ENCODE measurements at regions not wholly inside any gene's neighbourhood (a gene's known extent, or its start where the extent isn't known, plus 50 kb on each side); places are given as distances from the start of the nearest gene placed in this dataset.
"Not testable (repeated sequence)": the region's sequence is repeated elsewhere in the genome, so short reads cannot be mapped to it uniquely, and the experiment has no call there.

DNA sequence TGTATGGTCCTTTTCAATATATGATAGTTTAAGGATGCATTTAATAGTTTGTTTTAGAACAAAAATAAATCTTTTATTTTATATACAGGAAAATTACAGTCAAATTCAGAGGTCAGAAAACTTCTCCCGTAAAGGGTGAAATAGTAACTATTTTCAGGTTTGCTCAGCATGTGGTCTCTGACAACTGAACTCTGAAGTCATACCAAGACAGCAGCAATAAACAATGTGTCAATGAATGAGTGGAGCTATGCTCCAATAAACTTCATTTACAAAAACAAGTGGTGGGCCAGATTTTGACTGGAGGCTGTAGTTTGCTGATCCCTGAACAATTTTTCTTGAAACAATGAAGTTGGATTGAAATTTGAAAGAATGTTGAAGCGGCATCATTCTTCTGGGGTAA is 123.6 kb downstream of the ZNF248 start:
- H3K4me3 Mint-ChIP-seq: no peak overlapping the region
- H3K27ac Mint-ChIP-seq: no peak overlapping the region
- no peak for ATAC-seq
- peaks cover 3% of the 10 kb centered on the region for H3K9me3 Mint-ChIP-seq
- no peaks in the 10 kb centered on the region for H3K36me3 Mint-ChIP-seq
- peaks cover 21% of the 10 kb centered on the region for H3K27me3 Mint-ChIP-seq
- H3K4me1 Mint-ChIP-seq: no peaks in the 10 kb centered on the region

DNA sequence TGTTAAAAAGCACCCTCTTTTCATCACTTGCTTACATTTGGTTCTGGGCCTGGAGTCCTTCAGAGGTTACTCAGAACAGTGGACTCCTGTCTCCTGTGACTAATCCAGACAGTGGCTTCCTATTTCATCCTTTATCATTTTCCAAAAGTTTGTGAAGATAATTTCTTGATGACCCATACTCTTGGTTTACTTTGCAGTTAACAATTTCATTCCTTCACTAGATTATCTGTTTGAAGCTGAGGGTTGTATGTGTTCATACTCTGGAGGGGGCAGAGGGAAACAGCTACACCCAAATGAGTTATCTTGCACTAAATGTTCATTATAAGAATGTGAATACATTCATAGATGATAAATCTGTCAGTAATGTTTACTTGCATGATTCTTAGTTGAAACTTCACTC is 124.7 kb downstream of the ZNF248 start:
- Mint-ChIP-seq H3K9me3 (peaks cover 3% of the 10 kb centered on the region), H3K4me3 (no peak overlapping the region), H3K27ac (no peak overlapping the region), H3K4me1 (no peaks in the 10 kb centered on the region), H3K27me3 (peaks cover 21% of the 10 kb centered on the region), H3K36me3 (no peaks in the 10 kb centered on the region)
- ATAC-seq: no peak

DNA sequence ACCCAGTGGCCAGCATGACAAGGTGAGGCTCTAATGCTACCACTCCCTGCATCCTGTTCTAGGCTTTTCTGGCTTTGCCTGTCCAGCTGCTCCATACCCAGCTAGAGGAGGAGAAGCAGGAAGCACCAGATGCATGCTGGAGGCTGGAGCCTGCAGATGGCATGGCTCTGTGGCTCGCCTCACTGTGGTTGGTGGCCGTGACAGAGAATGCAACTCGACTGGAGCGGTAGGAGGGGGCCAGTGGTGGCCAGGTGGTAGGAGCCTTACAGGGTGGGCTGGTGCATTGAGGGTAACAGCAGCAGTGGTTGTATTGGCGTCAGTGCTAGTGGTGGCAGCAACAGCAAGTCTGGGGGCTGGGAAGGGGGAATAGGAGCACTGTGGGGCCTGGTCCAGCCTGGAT is 128.6 kb downstream of the ZNF248 start:
- ATAC-seq: no peak
- Mint-ChIP-seq H3K27me3 (peaks cover 2% of the 10 kb centered on the region), H3K4me1 (no peaks in the 10 kb centered on the region), H3K9me3 (peaks cover 7% of the 10 kb centered on the region), H3K4me3 (no peak overlapping the region), H3K36me3 (no peaks in the 10 kb centered on the region), H3K27ac (no peak overlapping the region)

DNA sequence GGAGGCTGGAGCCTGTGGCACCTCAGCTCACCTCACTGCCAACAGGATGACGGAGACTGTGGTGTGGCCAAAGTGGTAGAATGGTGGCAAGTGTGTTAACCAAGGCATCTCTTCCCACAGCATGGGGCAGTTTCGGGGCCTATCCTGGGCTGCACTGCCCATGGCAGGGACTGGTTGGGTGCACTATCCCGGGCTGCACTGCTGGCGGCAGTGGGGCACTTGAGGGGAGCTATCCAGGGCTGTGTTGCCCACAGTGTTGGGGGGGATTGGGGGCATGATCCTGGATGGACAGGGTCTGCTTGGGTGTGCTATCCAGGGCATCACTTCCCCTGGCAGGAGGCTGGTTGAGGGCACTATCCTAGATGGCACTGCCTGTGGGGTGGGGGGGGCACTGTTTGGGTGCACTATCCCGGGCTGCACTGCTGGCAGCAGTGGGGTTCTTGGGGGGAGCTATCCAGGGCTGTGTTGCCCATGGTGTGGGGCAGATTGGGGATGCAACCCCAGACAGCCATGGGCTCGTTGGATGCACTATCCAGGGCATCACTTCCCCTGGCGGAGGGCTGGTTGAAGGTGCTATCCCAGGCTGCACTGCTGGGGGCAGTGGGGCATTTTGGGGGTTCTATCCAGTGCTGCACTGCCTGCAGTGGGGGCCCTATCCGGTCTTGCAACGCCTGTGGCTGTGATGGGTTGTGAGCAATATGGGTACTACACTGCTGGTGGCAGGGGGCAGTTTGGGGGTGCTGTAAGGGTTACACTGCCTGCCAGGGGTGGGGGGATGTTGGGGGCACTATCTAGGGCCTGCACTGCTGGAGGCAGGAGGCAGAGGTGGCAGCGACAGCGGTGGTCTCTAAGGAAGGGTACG is 129.7 kb downstream of the ZNF248 start:
- Mint-ChIP-seq H3K4me1 (no peaks in the 10 kb centered on the region), H3K36me3 (no peaks in the 10 kb centered on the region), H3K27me3 (no peaks in the 10 kb centered on the region), H3K4me3 (no peak overlapping the region), H3K9me3 (peaks cover 7% of the 10 kb centered on the region), H3K27ac (no peak overlapping the region)
- peak; percentile 34 for ATAC-seq

DNA sequence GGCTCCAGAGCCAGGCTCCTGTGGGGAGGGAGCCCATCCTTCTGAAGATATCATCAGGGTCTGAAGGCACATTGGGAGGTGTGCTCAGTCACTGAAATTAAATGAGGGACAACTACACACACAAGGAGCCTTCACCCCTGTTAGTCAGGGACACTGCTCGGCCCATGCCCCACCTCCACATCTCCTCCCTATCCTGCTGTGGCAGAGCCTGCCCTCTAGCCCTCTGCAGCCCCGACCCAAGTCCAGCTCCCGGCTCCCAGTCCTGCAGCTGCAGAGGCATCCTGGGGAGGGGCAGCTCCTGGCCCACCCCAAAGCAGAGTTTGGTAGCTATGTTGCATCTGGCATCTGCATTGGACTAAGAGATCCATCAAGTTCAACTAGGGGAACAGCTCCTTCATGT is 136.3 kb downstream of the ZNF248 start:
- H3K4me3 Mint-ChIP-seq: no peak overlapping the region
- no peaks in the 10 kb centered on the region for H3K36me3 Mint-ChIP-seq
- no peak for ATAC-seq
- no peaks in the 10 kb centered on the region for H3K27me3 Mint-ChIP-seq
- H3K27ac Mint-ChIP-seq: no peak overlapping the region
- H3K9me3 Mint-ChIP-seq: peaks cover 15% of the 10 kb centered on the region
- no peaks in the 10 kb centered on the region for H3K4me1 Mint-ChIP-seq

DNA sequence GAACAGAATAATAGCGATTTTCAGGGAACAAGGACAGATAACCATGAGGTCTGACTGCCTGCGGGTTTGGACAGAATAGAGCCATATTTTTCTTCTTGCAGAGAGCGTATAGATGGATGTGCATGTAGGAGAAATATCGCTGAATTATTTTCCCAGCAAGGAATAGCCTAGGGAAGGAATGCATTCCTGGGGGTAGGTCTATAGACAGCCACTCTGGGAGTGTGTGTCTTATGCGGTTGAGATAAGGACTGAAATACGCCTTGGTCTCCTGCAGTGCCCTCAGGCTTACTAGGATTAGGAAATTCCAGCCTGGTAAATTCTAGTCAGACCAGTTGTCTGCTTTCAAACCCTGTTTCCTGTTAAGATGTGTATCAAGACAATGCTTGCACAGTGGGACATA is 139.3 kb downstream of the ZNF248 start:
- not testable (repeated sequence) for H3K27me3 Mint-ChIP-seq, H3K4me3 Mint-ChIP-seq, H3K27ac Mint-ChIP-seq, H3K4me1 Mint-ChIP-seq, H3K36me3 Mint-ChIP-seq, ATAC-seq
- H3K9me3 Mint-ChIP-seq: peaks cover 13% of the 10 kb centered on the region

DNA sequence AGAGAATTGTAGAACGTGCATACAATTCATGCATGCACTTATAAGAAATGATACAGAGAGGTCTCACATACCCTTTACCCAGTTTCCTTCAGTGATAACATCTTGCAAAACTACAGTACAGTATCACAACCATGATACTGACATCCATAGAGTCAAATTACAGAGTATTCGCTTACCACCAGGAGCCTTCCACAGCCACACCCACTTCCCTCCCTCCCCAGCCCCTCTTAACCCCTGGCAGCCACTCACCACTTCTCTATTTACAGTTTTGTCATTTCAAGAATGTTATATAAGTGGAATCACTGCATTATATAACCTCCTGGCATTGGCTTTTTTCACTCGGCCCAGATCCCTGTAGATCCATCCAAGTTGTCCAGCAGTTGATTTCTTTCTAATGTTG is 143.8 kb downstream of the ZNF248 start:
- no peak for ATAC-seq

DNA sequence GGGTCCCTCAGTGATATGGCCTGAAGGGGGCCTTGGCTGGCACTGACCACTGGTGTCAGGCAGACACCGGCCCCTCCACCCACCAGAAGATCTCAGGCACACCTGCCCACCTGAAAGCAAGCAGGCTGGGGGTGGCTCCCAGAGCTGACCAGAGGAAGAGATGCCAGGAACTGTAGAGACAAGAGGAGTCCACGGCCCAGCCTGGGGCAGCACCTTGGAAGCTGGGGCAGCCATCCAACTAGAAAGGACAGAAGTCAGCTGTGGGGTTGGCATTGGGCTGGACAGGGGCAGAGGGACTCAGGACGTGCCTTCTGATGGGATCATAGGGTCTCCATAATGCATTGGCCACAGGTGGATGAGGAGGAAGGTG is 144.3 kb downstream of the ZNF248 start:
- Mint-ChIP-seq H3K9me3 (peaks cover 9% of the 10 kb centered on the region), H3K4me1 (no peaks in the 10 kb centered on the region), H3K36me3 (no peaks in the 10 kb centered on the region), H3K4me3 (no peak overlapping the region), H3K27ac (no peak overlapping the region), H3K27me3 (no peaks in the 10 kb centered on the region)
- ATAC-seq: peak; percentile 18

More for the DNA sequence above, 143.8 kb downstream of the ZNF248 start:
- Mint-ChIP-seq H3K4me3 (no peak overlapping the region), H3K27ac (no peak overlapping the region), H3K9me3 (peaks cover 9% of the 10 kb centered on the region), H3K4me1 (no peaks in the 10 kb centered on the region), H3K36me3 (no peaks in the 10 kb centered on the region), H3K27me3 (no peaks in the 10 kb centered on the region)

DNA sequence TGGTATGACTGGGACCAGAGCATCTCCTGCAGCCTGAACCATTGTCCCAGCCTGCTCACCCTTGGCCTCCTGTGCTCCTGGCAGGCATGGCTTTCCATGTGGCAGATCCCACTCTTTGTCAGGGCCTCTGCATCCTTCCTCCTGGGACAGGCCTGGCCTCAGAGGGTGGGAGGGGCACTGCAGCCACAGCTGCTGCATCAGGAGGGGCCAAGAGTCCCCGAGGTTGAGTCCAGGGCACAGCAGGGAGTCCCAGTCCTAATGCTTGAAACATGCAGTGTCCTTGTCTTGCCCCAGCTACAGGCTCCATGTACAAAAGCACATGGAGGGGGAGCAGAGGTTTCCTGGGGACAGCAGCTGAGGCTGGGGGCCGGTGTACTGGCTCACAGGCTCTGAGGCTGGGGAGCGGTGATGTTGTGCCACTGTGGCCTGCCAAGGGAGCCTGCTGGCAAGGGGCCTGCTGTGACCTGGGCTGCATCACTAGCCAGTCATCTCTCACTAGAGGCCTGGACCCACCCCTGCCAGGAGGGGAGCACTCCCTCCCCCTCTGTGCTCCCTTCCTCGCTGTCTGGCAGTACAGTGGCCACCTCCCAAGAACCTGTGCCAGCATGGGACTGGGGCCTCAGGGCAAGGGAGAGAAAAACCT is 144.8 kb downstream of the ZNF248 start:
- no peaks in the 10 kb centered on the region for H3K27me3 Mint-ChIP-seq
- H3K27ac Mint-ChIP-seq: no peak overlapping the region
- no peak overlapping the region for H3K4me3 Mint-ChIP-seq
- H3K36me3 Mint-ChIP-seq: no peaks in the 10 kb centered on the region
- ATAC-seq: peak; percentile 25
- H3K4me1 Mint-ChIP-seq: no peaks in the 10 kb centered on the region
- H3K9me3 Mint-ChIP-seq: peaks cover 6% of the 10 kb centered on the region

DNA sequence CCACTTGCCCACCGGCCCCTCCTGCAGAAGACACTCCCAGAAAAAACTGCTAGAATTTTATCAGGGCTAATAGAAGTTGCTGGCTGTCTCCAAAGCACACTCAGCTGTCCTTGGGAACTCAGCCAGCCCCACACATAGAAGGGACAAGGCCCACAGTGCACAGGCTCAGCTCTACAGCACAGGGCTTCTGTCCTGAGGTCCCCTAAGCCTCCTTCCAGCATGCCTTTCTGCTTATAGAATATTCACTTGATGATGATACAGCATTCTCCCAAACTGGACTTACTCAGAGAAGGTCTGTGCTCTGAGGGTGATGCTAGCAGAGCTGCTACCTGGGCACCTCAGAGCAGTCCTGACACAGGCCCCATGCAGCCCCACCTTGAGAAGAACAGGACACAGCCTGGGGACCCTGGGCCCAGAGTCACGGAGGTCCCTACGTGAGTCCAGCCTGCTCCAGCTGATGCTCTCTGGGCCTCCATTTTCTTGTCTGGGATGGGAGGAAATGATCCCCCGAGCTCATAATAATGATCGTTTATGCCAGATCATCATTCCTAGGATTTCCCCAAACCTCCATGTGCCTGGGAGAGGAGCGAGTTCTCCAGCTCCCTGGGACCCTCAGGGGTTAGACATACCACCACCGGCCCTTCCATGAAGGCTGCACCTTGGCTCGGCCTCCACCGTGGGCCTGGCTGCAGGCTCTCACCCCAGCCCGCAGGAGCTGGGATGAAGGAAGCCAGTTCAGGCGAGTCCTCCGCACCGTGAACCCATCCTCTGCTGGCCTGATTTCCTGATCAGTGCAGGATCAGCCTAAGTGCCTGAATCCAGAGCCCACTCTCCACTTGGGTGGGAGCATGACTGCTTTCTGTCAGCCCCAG is 145.6 kb downstream of the ZNF248 start:
- Mint-ChIP-seq H3K4me1 (no peaks in the 10 kb centered on the region), H3K36me3 (no peaks in the 10 kb centered on the region)
- ATAC-seq: no peak

DNA sequence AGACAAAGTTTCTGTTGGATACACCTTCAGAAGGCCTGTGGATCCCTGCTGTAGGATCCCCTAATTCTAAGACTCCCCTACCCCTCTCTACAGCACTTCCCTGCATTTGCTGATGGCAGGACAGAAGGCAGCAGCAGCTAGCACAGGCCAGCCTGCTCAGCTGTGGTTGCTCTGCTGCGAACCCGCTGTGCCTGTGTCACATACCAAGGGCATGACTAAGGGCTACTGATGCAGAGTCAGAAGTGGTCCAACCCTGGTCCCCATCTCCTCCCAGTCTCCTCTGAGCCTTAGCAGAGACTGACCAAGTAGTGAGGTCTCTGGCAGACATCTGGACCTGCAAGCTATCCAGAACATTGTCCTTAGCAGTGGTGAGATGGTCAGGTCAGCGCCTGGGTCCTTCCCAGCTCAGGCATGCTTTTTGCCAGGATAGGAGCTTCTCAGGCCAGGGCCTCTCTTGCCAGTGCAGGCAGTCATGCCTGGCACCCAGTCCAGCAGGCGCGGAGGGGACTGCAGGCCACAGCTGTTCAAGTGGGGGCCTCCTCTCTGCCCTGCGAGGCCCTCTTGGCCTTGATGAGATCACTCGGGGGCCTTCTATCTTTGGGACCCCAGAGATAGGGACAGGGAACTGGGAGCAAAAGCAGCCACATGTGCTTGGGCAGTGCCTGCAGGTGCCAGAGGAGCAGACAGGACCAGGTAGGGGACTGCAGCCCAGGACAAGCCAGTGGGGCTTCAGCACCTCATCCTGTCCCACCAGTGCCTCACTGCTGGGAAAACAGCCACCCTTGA is 146.4 kb downstream of the ZNF248 start:
- H3K4me3 Mint-ChIP-seq: no peak overlapping the region
- peaks cover 5% of the 10 kb centered on the region for H3K9me3 Mint-ChIP-seq
- no peaks in the 10 kb centered on the region for H3K36me3 Mint-ChIP-seq
- H3K4me1 Mint-ChIP-seq: no peaks in the 10 kb centered on the region
- H3K27me3 Mint-ChIP-seq: no peaks in the 10 kb centered on the region
- no peak overlapping the region for H3K27ac Mint-ChIP-seq
- ATAC-seq: peak; percentile 10

More for the DNA sequence above, 145.6 kb downstream of the ZNF248 start:
- Mint-ChIP-seq H3K27me3 (no peaks in the 10 kb centered on the region), H3K4me3 (no peak overlapping the region), H3K27ac (no peak overlapping the region), H3K9me3 (peaks cover 4% of the 10 kb centered on the region)

DNA sequence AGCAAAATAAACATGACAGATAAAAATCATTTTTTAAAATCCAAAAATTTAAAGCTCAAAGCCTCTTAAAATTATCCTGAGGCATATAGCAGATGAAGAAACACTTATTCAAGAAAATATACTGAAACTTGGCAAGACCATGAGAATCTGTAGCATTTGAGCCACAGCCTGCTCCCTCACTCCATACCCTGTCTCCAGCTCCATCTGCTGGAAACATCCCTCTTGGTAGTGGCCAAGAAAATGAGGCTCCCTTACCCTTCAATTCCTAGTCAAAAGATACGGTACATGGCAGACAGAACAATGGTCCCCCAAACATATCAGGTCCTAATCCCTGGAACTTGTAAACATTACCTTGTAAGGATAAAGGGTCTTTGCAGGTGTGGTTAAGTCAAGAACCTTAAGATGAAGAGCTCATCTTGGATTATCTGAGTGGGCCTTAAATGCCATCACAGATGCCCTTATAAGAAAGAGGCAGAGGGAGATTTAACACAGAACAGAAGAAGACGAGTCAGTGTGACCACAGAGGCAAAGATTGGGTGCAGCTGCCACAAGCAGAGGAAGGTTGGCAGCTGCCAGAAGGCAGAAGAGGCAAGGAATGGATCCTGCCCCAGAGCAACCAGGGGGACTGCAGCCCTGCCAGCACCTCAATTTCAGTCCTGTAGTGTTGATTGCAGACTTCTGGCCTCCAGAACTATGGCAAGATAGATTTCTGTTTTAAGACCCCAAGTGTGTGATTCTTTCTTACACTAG is 149.4 kb downstream of the ZNF248 start:
- Mint-ChIP-seq H3K4me3 (no peak overlapping the region), H3K4me1 (no peaks in the 10 kb centered on the region), H3K27ac (no peak overlapping the region), H3K9me3 (peaks cover 5% of the 10 kb centered on the region), H3K36me3 (no peaks in the 10 kb centered on the region), H3K27me3 (no peaks in the 10 kb centered on the region)
- no peak for ATAC-seq

DNA sequence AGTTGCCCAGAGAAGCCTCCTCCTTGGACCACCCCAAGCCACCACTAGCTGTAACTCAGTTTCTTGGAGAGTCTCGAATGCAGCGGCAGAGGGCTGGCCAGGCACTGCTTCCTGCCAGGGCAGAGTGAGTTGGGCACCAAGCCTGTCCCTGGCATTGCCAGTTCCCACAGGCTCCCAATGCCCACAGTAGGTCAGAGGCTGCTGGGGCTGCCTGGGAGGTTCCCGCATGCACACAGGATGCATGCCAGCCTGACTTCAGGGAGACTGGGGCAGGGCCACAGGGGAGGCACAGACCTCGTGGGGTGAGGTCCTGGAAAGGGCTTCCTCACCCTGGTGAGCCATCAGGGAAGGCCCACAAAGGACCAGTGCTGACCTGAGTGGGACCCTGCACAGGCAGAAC is 152.8 kb downstream of the ZNF248 start:
- Mint-ChIP-seq H3K9me3 (peaks cover 5% of the 10 kb centered on the region), H3K27ac (no peak overlapping the region), H3K27me3 (no peaks in the 10 kb centered on the region), H3K36me3 (no peaks in the 10 kb centered on the region), H3K4me3 (no peak overlapping the region), H3K4me1 (no peaks in the 10 kb centered on the region)
- no peak for ATAC-seq

DNA sequence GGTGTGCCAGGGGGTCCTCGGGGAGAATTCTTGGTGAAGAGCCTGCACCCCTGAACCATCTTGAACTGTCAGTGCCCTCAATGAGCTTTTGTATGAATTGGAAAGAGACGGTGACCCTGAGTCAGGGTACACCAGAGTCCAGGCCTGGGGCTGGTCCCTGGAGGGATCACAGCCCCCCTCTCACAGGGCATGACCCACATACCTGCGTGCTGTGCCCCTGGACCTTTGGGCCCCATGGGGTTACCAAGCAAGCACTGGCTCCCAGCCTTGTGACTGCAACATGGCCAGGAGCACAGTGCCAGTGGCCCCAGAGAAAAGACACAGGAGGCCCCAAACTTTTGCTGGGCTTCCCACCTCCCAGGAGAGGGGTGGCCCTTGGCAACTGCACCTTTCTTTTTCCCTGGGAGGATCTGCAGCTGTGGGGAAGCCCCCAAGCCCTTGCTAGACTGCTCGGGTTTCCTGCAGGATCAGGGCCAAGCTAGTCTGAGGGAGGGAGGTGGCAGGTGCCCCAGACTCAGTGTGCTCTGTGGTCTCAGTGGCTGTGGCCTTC is 153.5 kb downstream of the ZNF248 start:
- ATAC-seq: no peak
- no peak overlapping the region for H3K4me3 Mint-ChIP-seq
- H3K4me1 Mint-ChIP-seq: no peaks in the 10 kb centered on the region
- H3K27ac Mint-ChIP-seq: no peak overlapping the region
- H3K27me3 Mint-ChIP-seq: no peaks in the 10 kb centered on the region
- H3K36me3 Mint-ChIP-seq: no peaks in the 10 kb centered on the region
- H3K9me3 Mint-ChIP-seq: peaks cover 5% of the 10 kb centered on the region

Data from stimulated activated memory B cell treated with anti-CD40 and anti-IgM and Interleukin-4, amounts not matched to agents 10 μg/mL and 1 μg/mL and 100 μg/mL, for 72 hours (primary cell).